ENCODE measurements at regions not wholly inside any gene's neighbourhood (a gene's known extent, or its start where the extent isn't known, plus 50 kb on each side); places are given as distances from the start of the nearest gene placed in this dataset.

GRCh38 chr5:165134155-165134554, 1628.7 kb downstream of the MAT2B start:
- Mint-ChIP-seq H3K4me3 (no peak overlapping the region), H3K27ac (no peak overlapping the region), H3K9me3 (peaks cover 8% of the 10 kb centered on the region; the same call in 1 of the 2 replicates), H3K4me1 (peaks cover 49% of the 10 kb centered on the region), H3K27me3 (ENCODE audit: low read depth) (no peaks in the 10 kb centered on the region; the same call in 1 of the 2 replicates), H3K36me3 (no peaks in the 10 kb centered on the region)
- DNase-seq (ENCODE audit: low spot score) (no peak), ATAC-seq (no peak)
- ChIA-PET CTCF (interaction anchor here (1.0 kb wide), 1 partner anchor 713 kb away, joined by 3 read pairs; no protein-coding TSS in a partner anchor), POLR2A (no interaction called here)
- TF ChIP-seq IRF2 (CRISPR knock-in tag; IDR thresholded peaks at IDR 0.05; ENCODE audit: borderline replicate concordance, low read depth) (no peak), E2F1 (CRISPR knock-in tag; IDR thresholded peaks at IDR 0.05) (no peak), ARID4B (CRISPR knock-in tag; IDR thresholded peaks at IDR 0.05; ENCODE audit: borderline replicate concordance) (no peak), KAT7 (CRISPR knock-in tag; IDR thresholded peaks at IDR 0.05; ENCODE audit: borderline replicate concordance) (no peak), ZNF416 (CRISPR knock-in tag; IDR thresholded peaks at IDR 0.05) (no peak), NR2C2 (CRISPR knock-in tag; IDR thresholded peaks at IDR 0.05) (no peak), CREM (CRISPR knock-in tag; IDR thresholded peaks at IDR 0.05) (no peak), ZNF425 (CRISPR knock-in tag; conservative IDR thresholded peaks at IDR 0.05) (no peak), PRDM15 (CRISPR knock-in tag; IDR thresholded peaks at IDR 0.05) (no peak), E2F5 (CRISPR knock-in tag; IDR thresholded peaks at IDR 0.05) (no peak), JUN (CRISPR knock-in tag; IDR thresholded peaks at IDR 0.05) (no peak), AFF4 (CRISPR knock-in tag; IDR thresholded peaks at IDR 0.05; ENCODE audit: borderline replicate concordance) (no peak), ZNF512 (CRISPR knock-in tag; IDR thresholded peaks at IDR 0.05; ENCODE audit: borderline replicate concordance) (no peak)
- TF ChIP-seq, protein P1, sequence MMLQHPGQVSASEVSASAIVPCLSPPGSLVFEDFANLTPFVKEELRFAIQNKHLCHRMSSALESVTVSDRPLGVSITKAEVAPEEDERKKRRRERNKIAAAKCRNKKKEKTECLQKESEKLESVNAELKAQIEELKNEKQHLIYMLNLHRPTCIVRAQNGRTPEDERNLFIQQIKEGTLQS (CRISPR knock-in tag; conservative IDR thresholded peaks at IDR 0.05) = no peak
